Ectodermal cell (in vitro differentiated cells): ENCODE measurements at regions not wholly inside any gene's neighbourhood (a gene's known extent, or its start where the extent isn't known, plus 50 kb on each side); places are given as distances from the start of the nearest gene placed in this dataset.
"Not testable (repeated sequence)": the region's sequence is repeated elsewhere in the genome, so short reads cannot be mapped to it uniquely, and the experiment has no call there.

Experiments
- H3K27ac ChIP-seq: 2 replicates; pipeline ENCODE4 v1.7.0; 2013; ENCODE audit warnings: mild to moderate bottlenecking, low read depth, low read length; ENCODE audit not compliant: insufficient read depth, poor library complexity, severe bottlenecking
- H3K27me3 ChIP-seq: 2 replicates; pipeline ENCODE4 v1.7.0; 2013; ENCODE audit warnings: mild to moderate bottlenecking, low read length; ENCODE audit not compliant: insufficient read depth, control insufficient read depth, poor library complexity, severe bottlenecking
- H3K36me3 ChIP-seq: one replicate; pipeline ENCODE4 v1.7.0; 2013; ENCODE audit warnings: low read length; ENCODE audit not compliant: control insufficient read depth, insufficient read depth
- H3K4me1 ChIP-seq: one replicate; pipeline ENCODE4 v1.7.0; 2013; ENCODE audit warnings: low read length; ENCODE audit not compliant: control insufficient read depth, insufficient read depth
- H3K4me3 ChIP-seq: 2 replicates; pipeline ENCODE4 v1.7.0; 2013; ENCODE audit warnings: low read depth, low read length, control low read depth; ENCODE audit not compliant: insufficient read depth
- H3K9me3 ChIP-seq: 2 replicates; pipeline ENCODE4 v1.7.0; 2013; ENCODE audit warnings: mild to moderate bottlenecking, low read length, moderate library complexity; ENCODE audit not compliant: control insufficient read depth
- WGBS, 2 experiments: methylation state at CpG; one replicate each; pipeline ENCODE4 v1.1.7; 2013; ENCODE audit warnings: missing lambda C conversion rate in 2 of 2; 5-methylcytosine and 5-hydroxymethylcytosine counted together

DNA sequence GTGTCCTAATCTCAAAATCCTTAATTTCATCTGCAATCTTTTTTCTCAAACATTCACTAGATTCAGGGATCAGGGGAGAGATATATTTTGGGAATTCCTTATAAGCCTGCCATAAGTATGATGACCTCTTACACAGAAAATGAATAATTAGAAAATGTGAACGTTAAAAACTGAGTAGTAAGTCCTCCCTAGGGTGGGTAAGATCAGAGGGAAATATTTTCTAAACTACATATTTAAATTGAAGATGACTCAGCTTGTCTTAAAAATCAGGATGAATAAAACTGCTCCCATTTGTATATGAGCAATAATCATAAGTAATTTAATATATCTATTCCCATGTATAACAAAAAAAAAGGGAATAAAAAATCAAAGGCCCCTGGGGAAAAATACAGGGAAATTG lies 935.5 kb downstream of the TMTC2 start:
- no peaks in the 10 kb centered on the region for H3K4me1 ChIP-seq
- H3K9me3 ChIP-seq = no peaks in the 10 kb centered on the region
- no CpG with 5 or more reads among the region's 1 CpG for WGBS, 2 experiments
- no peak overlapping the region for H3K27ac ChIP-seq
- no peak overlapping the region for H3K4me3 ChIP-seq
- no peaks in the 10 kb centered on the region for H3K36me3 ChIP-seq
- H3K27me3 ChIP-seq = no peaks in the 10 kb centered on the region

DNA sequence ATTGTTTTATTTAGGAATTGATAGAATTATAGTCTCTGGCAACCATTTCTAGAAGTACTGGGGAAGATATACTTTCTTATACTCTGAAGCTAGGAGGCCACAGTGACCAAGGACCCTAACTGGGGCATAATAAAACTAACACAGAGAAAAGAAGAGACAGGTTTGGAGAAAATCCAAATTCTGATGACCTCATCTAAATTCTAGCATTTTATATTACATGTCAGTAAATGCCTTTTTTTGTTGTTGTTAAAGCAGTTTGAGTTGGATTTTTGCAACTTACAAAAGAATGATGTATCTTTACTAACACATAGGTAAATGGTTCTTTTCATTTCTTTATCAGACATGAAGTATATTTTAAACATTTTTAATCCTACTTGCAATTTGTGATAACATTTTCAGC lies 933.3 kb downstream of the TMTC2 start:
- Histone ChIP-seq H3K27ac (no peak overlapping the region), H3K4me1 (no peaks in the 10 kb centered on the region), H3K27me3 (no peaks in the 10 kb centered on the region), H3K4me3 (no peak overlapping the region), H3K36me3 (no peaks in the 10 kb centered on the region), H3K9me3 (no peaks in the 10 kb centered on the region)

DNA sequence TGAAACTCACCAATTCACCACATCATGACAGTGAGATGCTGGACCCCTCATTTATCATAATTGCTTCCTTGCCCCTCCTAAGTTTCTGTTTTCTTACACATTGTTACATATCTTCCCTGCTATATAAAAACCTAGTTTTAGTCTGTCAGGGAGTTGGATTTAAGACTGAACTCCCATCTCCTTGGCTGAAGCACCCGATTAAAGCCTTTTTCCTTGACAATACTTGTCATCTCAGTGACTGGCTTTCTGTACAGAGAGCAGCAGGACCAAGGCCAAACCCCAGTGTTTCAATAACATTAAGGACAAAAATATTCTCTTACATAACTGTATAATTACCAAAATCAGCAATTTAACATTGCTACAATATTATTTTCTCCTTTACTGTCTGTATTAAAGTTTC lies 928.4 kb downstream of the TMTC2 start:
- H3K9me3 ChIP-seq = no peaks in the 10 kb centered on the region
- H3K27ac ChIP-seq = no peak overlapping the region
- no peak overlapping the region for H3K4me3 ChIP-seq
- 89 to 100% methylated on average over 1 of the region's 1 CpG for WGBS, 2 experiments
- H3K36me3 ChIP-seq = no peaks in the 10 kb centered on the region
- H3K4me1 ChIP-seq = no peaks in the 10 kb centered on the region
- H3K27me3 ChIP-seq = no peaks in the 10 kb centered on the region

DNA sequence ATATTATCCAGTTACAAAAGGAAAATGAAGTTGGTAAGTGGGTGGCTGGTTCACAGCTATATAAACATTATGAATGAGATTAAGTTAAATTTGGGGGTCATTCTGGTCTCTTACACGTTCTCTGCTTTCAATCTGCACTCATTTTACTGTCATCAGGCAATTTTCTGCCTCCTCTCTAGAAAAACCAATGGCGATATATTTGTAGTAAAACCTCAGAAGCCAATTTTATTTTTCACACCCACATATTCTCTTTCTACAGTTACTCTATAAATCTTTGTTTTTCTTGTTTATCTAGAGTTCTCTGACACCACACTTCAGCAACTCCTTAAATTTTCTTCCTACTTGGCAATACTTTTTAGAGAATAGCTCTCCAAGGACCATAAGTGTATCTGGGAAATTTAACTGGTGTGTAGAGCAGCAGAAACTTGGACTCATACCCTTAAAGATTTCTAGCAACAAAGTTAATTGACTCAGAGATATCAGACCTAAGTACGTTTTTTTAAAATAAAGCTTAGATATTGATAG lies 926.9 kb downstream of the TMTC2 start:
- no peak overlapping the region for H3K4me3 ChIP-seq
- H3K27me3 ChIP-seq = no peaks in the 10 kb centered on the region
- no peaks in the 10 kb centered on the region for H3K36me3 ChIP-seq
- 67 to 91% methylated on average over 2 to 3 of the region's 3 CpGs for WGBS, 2 experiments
- no peaks in the 10 kb centered on the region for H3K4me1 ChIP-seq
- no peaks in the 10 kb centered on the region for H3K9me3 ChIP-seq
- no peak overlapping the region for H3K27ac ChIP-seq

DNA sequence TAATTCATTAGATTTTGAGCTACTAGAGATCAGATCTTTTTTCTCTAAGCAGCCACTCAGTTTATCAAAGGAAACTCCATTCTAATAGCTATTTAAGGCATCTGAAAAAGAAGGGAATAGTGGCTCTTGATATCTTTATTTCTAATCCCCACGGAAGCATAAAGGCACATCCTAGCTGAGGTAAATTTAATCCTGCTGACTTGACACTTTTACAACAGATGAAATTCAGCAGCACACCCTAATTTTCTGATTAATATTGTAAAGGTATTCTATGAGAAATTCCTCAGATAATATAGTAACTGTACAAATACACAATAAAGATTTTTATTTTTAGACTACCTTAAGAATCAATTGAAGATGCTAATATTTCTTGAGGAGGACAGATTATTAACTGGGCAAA lies 916.4 kb downstream of the TMTC2 start:
- no peaks in the 10 kb centered on the region for H3K36me3 ChIP-seq
- H3K4me1 ChIP-seq = no peaks in the 10 kb centered on the region
- H3K9me3 ChIP-seq = no peaks in the 10 kb centered on the region
- H3K4me3 ChIP-seq = no peak overlapping the region
- 83 to 100% methylated on average over 1 of the region's 1 CpG for WGBS, 2 experiments
- no peaks in the 10 kb centered on the region for H3K27me3 ChIP-seq
- no peak overlapping the region for H3K27ac ChIP-seq

DNA sequence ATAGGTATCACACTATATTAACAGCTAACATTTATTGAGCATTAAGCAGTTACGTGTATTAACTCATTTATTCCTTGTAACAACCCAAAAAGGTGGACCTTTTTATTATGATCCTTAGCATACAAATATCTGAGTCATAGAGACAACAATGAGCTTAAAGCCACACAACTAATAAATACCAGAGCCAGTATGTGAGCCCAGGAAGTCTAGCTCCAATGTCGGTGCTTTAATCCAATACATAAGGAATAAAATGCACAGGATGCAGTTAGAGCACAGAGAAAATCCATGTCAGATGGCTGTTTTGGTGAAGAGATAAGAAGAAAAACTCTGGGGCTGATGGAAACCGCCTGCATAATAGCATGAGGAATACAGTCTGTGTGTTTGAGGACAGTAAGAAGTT lies 888.6 kb downstream of the TMTC2 start:
- no peaks in the 10 kb centered on the region for H3K4me1 ChIP-seq
- no peak overlapping the region for H3K4me3 ChIP-seq
- WGBS, 2 experiments = 85 to 94% methylated on average over 3 of the region's 3 CpGs
- H3K27ac ChIP-seq = no peak overlapping the region
- H3K27me3 ChIP-seq = no peaks in the 10 kb centered on the region
- H3K36me3 ChIP-seq = no peaks in the 10 kb centered on the region
- H3K9me3 ChIP-seq = no peaks in the 10 kb centered on the region

DNA sequence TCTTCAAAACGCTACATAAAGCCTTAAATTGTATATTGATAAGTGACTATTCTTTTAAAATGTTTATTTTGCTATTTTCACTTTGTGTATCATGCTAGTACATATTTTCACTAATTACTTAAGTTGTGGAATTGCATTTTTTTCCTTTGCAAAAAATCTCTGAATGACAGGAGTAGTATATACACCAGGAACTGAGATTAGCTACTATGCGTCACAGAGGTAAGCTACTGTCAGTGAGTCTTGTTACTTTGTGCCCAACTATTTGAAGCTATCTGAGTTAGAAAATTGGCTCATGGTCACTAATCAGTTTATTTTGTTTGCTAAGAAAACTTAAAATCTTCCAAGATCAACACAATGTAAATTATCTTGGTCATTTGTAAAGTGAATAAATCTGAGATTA lies 887.4 kb downstream of the TMTC2 start:
- H3K9me3 ChIP-seq = no peaks in the 10 kb centered on the region
- no peak overlapping the region for H3K27ac ChIP-seq
- H3K4me3 ChIP-seq = no peak overlapping the region
- WGBS, 2 experiments = 89 to 100% methylated on average over 1 of the region's 2 CpGs
- H3K4me1 ChIP-seq = no peaks in the 10 kb centered on the region
- no peaks in the 10 kb centered on the region for H3K27me3 ChIP-seq
- H3K36me3 ChIP-seq = no peaks in the 10 kb centered on the region

DNA sequence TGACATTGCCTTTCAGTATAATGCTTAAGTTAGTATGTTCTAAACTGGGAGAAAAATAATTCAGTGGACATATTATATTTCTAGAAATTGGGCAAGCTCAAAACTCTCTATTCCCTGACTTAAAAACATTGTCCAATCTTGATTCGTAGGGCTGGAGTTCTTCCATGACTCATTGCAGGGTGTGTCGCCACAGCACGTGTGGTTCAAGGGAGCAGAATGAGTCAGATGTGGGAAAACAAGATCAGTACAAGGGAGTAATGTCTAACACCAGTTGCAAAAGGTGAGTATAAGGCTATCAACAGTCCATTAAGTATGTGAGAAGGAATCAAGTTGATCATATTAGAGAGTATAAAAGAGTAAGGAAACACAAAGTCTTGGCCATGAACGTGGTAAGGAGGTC lies 887.0 kb downstream of the TMTC2 start:
- no peaks in the 10 kb centered on the region for H3K36me3 ChIP-seq
- no peak overlapping the region for H3K4me3 ChIP-seq
- H3K27ac ChIP-seq = no peak overlapping the region
- H3K4me1 ChIP-seq = no peaks in the 10 kb centered on the region
- 89 to 92% methylated on average over 4 of the region's 4 CpGs for WGBS, 2 experiments
- no peaks in the 10 kb centered on the region for H3K9me3 ChIP-seq
- no peaks in the 10 kb centered on the region for H3K27me3 ChIP-seq

DNA sequence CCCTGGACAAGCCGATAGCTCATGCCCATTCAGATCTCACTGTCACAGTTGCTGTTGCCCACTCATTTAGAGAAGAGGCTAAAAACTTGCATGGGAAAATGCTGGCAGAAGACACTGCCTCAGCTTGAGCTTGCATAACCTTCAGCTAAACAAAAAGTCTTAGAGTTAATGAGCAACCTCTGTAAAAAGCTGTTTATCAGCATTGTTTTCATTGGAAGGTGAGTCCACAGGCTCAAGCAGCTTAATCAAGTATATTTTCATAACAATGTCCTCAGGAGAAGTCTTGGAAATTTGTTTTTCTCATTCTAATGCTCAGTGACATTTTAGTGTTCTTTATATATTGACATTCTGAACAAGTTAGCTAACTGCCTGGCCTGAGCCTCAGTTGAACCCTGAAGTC lies 872.9 kb downstream of the TMTC2 start:
- 82 to 84% methylated on average over 1 of the region's 1 CpG for whole genome bisulfite sequencing, 2 experiments
- Histone ChIP-seq H3K36me3 (no peaks in the 10 kb centered on the region), H3K9me3 (no peaks in the 10 kb centered on the region), H3K4me3 (no peak overlapping the region), H3K4me1 (no peaks in the 10 kb centered on the region), H3K27ac (no peak overlapping the region), H3K27me3 (no peaks in the 10 kb centered on the region)

DNA sequence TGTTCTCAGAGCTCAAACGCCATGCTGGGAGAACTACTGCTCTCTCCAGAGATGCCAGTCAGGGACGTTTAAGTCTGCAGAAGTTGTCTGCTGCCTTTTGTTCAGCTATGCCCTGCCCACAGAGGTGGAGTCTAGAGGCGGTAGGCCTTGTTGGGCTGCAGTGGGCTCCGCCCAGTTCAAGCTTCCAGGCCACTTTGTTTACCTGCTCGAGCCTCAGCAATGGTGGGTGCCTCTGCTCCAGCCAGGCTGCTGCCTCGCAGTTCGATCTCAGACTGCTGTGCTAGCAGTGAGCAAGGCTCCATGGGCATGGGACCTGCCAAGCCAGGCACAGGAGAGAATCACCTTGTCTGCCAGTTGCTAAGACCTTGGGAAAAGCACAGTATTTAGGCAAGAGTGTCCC lies 869.3 kb downstream of the TMTC2 start:
- H3K4me1 ChIP-seq, H3K4me3 ChIP-seq, H3K36me3 ChIP-seq, H3K27me3 ChIP-seq, H3K9me3 ChIP-seq, H3K27ac ChIP-seq: not testable (repeated sequence)
- 91 to 94% methylated on average over 7 of the region's 7 CpGs for WGBS, 2 experiments

DNA sequence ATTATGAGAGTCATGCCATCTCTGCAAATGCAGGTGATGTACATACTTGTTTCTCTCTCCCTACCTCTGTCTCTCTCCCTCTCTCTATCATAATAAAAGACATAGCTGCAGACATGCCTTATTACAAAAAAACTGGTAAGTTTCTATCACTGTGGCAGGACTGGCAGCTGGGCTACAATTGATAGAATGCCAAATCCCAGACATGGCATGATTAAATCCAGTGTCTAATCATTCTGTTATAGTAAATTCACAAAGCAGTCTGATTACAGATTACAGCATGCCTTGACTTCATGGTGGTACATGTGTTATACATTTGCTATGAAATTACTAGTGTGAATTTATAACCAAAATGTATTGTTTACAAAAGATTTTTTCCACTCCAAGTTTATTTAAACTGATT lies 854.7 kb downstream of the TMTC2 start:
- Histone ChIP-seq H3K9me3 (no peaks in the 10 kb centered on the region), H3K27me3 (no peaks in the 10 kb centered on the region), H3K4me1 (no peaks in the 10 kb centered on the region), H3K4me3 (no peak overlapping the region), H3K36me3 (no peaks in the 10 kb centered on the region), H3K27ac (no peak overlapping the region)
